Adrenal gland (tissue), 5 donors: ENCODE measurements at regions not wholly inside any gene's neighbourhood (a gene's known extent, or its start where the extent isn't known, plus 50 kb on each side); places are given as distances from the start of the nearest gene placed in this dataset.

ENCODE experiments used
- CTCF ChIP-seq, 6 experiments: fragments of 450-650 bp in 4 of 6; fragments of 200-600 bp in 2 of 6; sonication (generic) in 1 of 6; IDR thresholded peaks; 1 replicate in 5 of 6; 2 replicates in 1 of 6; pipeline versions ENCODE4 v1.5.1 to v1.8.0; 2016 to 2021; ENCODE audit warnings: antibody characterized with exemption in 6 of 6, mild to moderate bottlenecking in 2 of 6, moderate library complexity in 1 of 6
- POLR2A ChIP-seq, 2 donors: fragments of 450-650 bp; IDR thresholded peaks; one replicate each; pipeline ENCODE4 v1.6.1; 2017; ENCODE audit warnings: antibody characterized with exemption in 2 of 2, mild to moderate bottlenecking in 2 of 2, moderate library complexity in 1 of 2
- donor health status: DM: no; HTN: no; CAD: no.

DNA sequence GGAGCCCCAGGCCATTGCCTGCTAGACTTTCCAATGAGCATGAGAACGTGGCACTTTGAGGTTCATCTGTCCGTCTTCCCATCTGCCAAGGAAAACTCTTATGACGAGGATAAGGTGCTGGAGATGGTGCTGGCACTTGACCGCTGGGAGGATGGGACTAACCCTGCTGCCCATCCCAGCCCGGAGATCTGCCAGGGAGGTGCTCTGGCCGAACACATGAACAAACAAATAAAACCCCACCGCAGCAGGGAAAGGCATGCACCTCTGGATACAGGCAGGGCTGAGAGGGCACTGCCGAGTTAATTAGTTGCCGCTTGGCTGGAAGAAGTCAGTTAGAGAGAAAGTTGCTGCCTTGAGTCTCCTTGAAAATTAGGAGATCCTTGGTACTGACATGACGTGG is 308.4 kb downstream of the AJAP1 start:
- TF ChIP-seq CTCF (IDR thresholded peaks at IDR 0.05): no peak
- TF ChIP-seq POLR2A (IDR thresholded peaks at IDR 0.05): no peak
